GM18520 (cell line): ENCODE measurements at regions not wholly inside any gene's neighbourhood (a gene's known extent, or its start where the extent isn't known, plus 50 kb on each side); places are given as distances from the start of the nearest gene placed in this dataset.

Source experiments
- ATAC-seq: cut with Tn5 transposase; IDR thresholded peaks from one replicate; pipeline ENCODE4 v1.9.1; 2021; ENCODE audit not compliant: unreplicated experiment

- no peak for ATAC-seq
Measured at GRCh38 chr6:29884261-29884660, 56.6 kb downstream of the HLA-G start.

- ATAC-seq: no peak
Measured at GRCh38 chr6:29886701-29887100, 55.6 kb upstream of the HLA-A start.

GRCh38 chr6:29887330-29887818 lies 55.0 kb upstream of the HLA-A start:
- ATAC-seq: peak; percentile 43

- peak; percentile 35 for ATAC-seq
Measured at GRCh38 chr6:29887819-29888776, 54.2 kb upstream of the HLA-A start.
